Eye (tissue), 1 donor: ENCODE measurements at regions not wholly inside any gene's neighbourhood (a gene's known extent, or its start where the extent isn't known, plus 50 kb on each side); places are given as distances from the start of the nearest gene placed in this dataset.
"Not testable (repeated sequence)": the region's sequence is repeated elsewhere in the genome, so short reads cannot be mapped to it uniquely, and the experiment has no call there.

Experiments
- DNase-seq: peaks from one replicate; pipeline ENCODE4 v3.0.0-alpha.2; 2015

GRCh38 chr16:72729552-72729951, 318.4 kb downstream of the ZFHX3 start:
- not testable (repeated sequence) for DNase-seq

- DNase-seq: no peak
These were observed 319.4 kb downstream of the ZFHX3 start for GRCh38 chr16:72728516-72728915.

- no peak for DNase-seq
These were observed 320.4 kb downstream of the ZFHX3 start for GRCh38 chr16:72727565-72727964.

GRCh38 chr16:72725643-72726042, 322.3 kb downstream of the ZFHX3 start:
- no peak for DNase-seq

GRCh38 chr16:72723781-72724180, 324.1 kb downstream of the ZFHX3 start:
- peak; percentile 63 for DNase-seq

- DNase-seq: peak; percentile 91
These were observed 325.4 kb downstream of the ZFHX3 start for GRCh38 chr16:72722552-72722951.

GRCh38 chr16:72721981-72722380, 325.9 kb downstream of the ZFHX3 start:
- no peak for DNase-seq

- DNase-seq: no peak
These were observed 332.7 kb downstream of the ZFHX3 start for GRCh38 chr16:72715267-72715666.

- peak; percentile 22 for DNase-seq
These were observed 336.1 kb downstream of the ZFHX3 start for GRCh38 chr16:72711823-72712222.

- peak; percentile 77 for DNase-seq
These were observed 342.1 kb downstream of the ZFHX3 start for GRCh38 chr16:72705801-72706200.

GRCh38 chr16:72704746-72705372, 343.1 kb downstream of the ZFHX3 start:
- no peak for DNase-seq

GRCh38 chr16:72689851-72690250, 358.1 kb downstream of the ZFHX3 start:
- no peak for DNase-seq

- DNase-seq: no peak
These were observed 367.2 kb downstream of the ZFHX3 start for GRCh38 chr16:72680732-72681131.

GRCh38 chr16:72679856-72680255, 368.1 kb downstream of the ZFHX3 start:
- no peak for DNase-seq

GRCh38 chr16:72677662-72678447, 370.1 kb downstream of the ZFHX3 start:
- no peak for DNase-seq

GRCh38 chr16:72673118-72673517, 374.8 kb downstream of the ZFHX3 start:
- DNase-seq: peak; percentile 4

GRCh38 chr16:72666267-72666666, 381.7 kb downstream of the ZFHX3 start:
- DNase-seq: peak; percentile 10

- no peak for DNase-seq
These were observed 382.2 kb downstream of the ZFHX3 start for GRCh38 chr16:72665701-72666100.

- peak; percentile 100 for DNase-seq
These were observed 383.2 kb downstream of the ZFHX3 start for GRCh38 chr16:72664509-72665408.

GRCh38 chr16:72664056-72664508, 383.8 kb downstream of the ZFHX3 start:
- DNase-seq: no peak

GRCh38 chr16:72658888-72659717, 388.8 kb downstream of the ZFHX3 start:
- DNase-seq: no peak

GRCh38 chr16:72657791-72658190, 390.1 kb downstream of the ZFHX3 start:
- no peak for DNase-seq
